K562 (cell line): ENCODE measurements at regions not wholly inside any gene's neighbourhood (a gene's known extent, or its start where the extent isn't known, plus 50 kb on each side); places are given as distances from the start of the nearest gene placed in this dataset.

ENCODE experiments used
- ATAC-seq: fragments of 200-7000 bp; cut with Tn5 transposase; 3 replicates; pipeline ENCODE4 v1.9.1; 2020; ENCODE audit warnings: moderate library complexity
- BruUV-seq: library from RNA; stranded (reverse); fragments of 400-500 nt; replicated peaks from 2 replicates; lab custom pipeline; 2021; lab: Mats Ljungman, UMichigan
- CTCF ChIA-PET: fragments of 300-600 bp; formaldehyde crosslinking; extraction: SDS; loops from one replicate; lab custom pipeline; 2021; ENCODE audit warnings: low intra/inter-chr PET ratio; lab: Yijun Ruan, JAX
- POLR2A ChIA-PET: fragments of 300-600, 350-650 bp; sonication (Branson Sonifier 250); formaldehyde crosslinking; extraction: SDS; loops from one replicate; lab custom pipeline; 2021; ENCODE audit warnings: antibody characterized with exemption, inconsistent platforms; lab: Yijun Ruan, JAX
- DNase-seq, 4 experiments: peaks; one replicate each; pipeline versions ENCODE4 v3.0.0 to v3.0.0-alpha.2; 2011 to 2018; ENCODE audit warnings: low spot score in 3 of 4, mixed read lengths in 3 of 4; ENCODE audit errors: extremely low read depth in 1 of 4
- FAIRE-seq: peaks from 2 replicates; lab custom pipeline; 2011; peaks lifted over from hg19 to GRCh38; lab: Jason Lieb, UNC
- H2AFZ ChIP-seq: 2 replicates; pipeline ENCODE4 v1.6.0; 2011; ENCODE audit warnings: low read depth, low read length, control low read depth, inconsistent platforms
- H3K27ac ChIP-seq: fragments of 200-600 bp; 3 replicates; pipeline ENCODE4 v1.8.0; 2011; ENCODE audit warnings: low read depth, mild to moderate bottlenecking, control low read depth, inconsistent platforms, low read length, moderate library complexity, mixed read lengths; ENCODE audit errors: extremely low read depth
- H3K27me3 ChIP-seq, 2 experiments: fragments of 300-600 bp in 1 of 2; 2 replicates in 1 of 2; 3 replicates in 1 of 2; pipeline versions ENCODE4 v1.6.0 to v1.8.0; 2011; ENCODE audit warnings: inconsistent platforms in 2 of 2, low read length in 2 of 2, mild to moderate bottlenecking in 1 of 2, mixed read lengths in 1 of 2, moderate library complexity in 1 of 2; ENCODE audit not compliant: control insufficient read depth in 2 of 2, insufficient read depth in 2 of 2
- H3K36me3 ChIP-seq: fragments of 300-600 bp; 3 replicates; pipeline ENCODE4 v1.8.0; 2011; ENCODE audit warnings: mild to moderate bottlenecking, low read length, inconsistent platforms; ENCODE audit not compliant: control insufficient read depth, insufficient read depth
- H3K4me1 ChIP-seq, 2 experiments: fragments of 200-600 bp in 1 of 2; replicated peaks in 1 of 2; 2 replicates in 1 of 2; 3 replicates in 1 of 2; pipeline versions ENCODE4 v1.5.1 to v1.8.0; 2011; ENCODE audit warnings: inconsistent platforms in 2 of 2, low read length in 2 of 2, mild to moderate bottlenecking in 1 of 2, mixed read lengths in 1 of 2, moderate library complexity in 1 of 2; ENCODE audit not compliant: control insufficient read depth in 2 of 2, insufficient read depth in 2 of 2
- H3K4me2 ChIP-seq: 2 replicates; pipeline ENCODE4 v1.6.1; 2011; ENCODE audit warnings: low read length, control low read depth, inconsistent platforms, mixed read lengths; ENCODE audit not compliant: insufficient read depth
- H3K4me3 ChIP-seq: fragments of 200-600 bp; sonication (generic), shearing (Covaris generic); 2 replicates; pipeline ENCODE4 v1.5.1; 2016; ENCODE audit warnings: control low read depth, inconsistent platforms
- H3K79me2 ChIP-seq: fragments of 200-600 bp; 3 replicates; pipeline ENCODE4 v1.8.0; 2011; ENCODE audit warnings: low read length, inconsistent platforms; ENCODE audit not compliant: control insufficient read depth, insufficient read depth
- H3K9ac ChIP-seq, 2 experiments: 2 replicates each; pipeline versions ENCODE4 v1.6.0 to v1.6.1; 2011; ENCODE audit warnings: low read depth in 2 of 2, low read length in 2 of 2, control low read depth in 1 of 2, inconsistent platforms in 1 of 2, mild to moderate bottlenecking in 1 of 2, mixed read lengths in 1 of 2; ENCODE audit not compliant: insufficient read depth in 1 of 2
- H3K9me1 ChIP-seq: one replicate; pipeline ENCODE4 v1.6.0; 2011; ENCODE audit warnings: inconsistent platforms, mild to moderate bottlenecking, low read length, moderate library complexity; ENCODE audit not compliant: control insufficient read depth, insufficient read depth
- H3K9me3 ChIP-seq: replicated peaks from 2 replicates; pipeline ENCODE4 v1.5.1; 2011; ENCODE audit warnings: low read depth, low read length, inconsistent platforms; ENCODE audit not compliant: control insufficient read depth, insufficient read depth
- H4K20me1 ChIP-seq: replicated peaks from 2 replicates; pipeline ENCODE4 v1.6.1; 2011; ENCODE audit warnings: low read length, inconsistent platforms, mixed read lengths; ENCODE audit not compliant: control insufficient read depth, insufficient read depth
- CBX1 ChIP-seq: sonication (generic); IDR thresholded peaks from 2 replicates; pipeline ENCODE4 v1.6.1; 2016; ENCODE audit warnings: antibody characterized with exemption, low read depth, mild to moderate bottlenecking
- DIDO1 ChIP-seq: fragments of 450-650 bp; IDR thresholded peaks from 2 replicates; pipeline ENCODE4 v1.6.1; 2016; ENCODE audit warnings: low read depth, missing biosample characterization, missing genetic modification characterization
- KDM5B ChIP-seq: fragments of 200-600 bp; sonication (generic); IDR thresholded peaks from 2 replicates; pipeline ENCODE4 v1.6.1; 2012; ENCODE audit warnings: low read depth, mild to moderate bottlenecking, moderate library complexity, low read length, control low read depth, inconsistent platforms; ENCODE audit not compliant: insufficient replicate concordance
- SIRT6 ChIP-seq: IDR thresholded peaks from one replicate; pipeline ENCODE4 v1.6.1; 2012; ENCODE audit warnings: low read depth, mild to moderate bottlenecking, control low read depth, inconsistent platforms, low read length, moderate library complexity
- SMARCA4 ChIP-seq: fragments of 450-650 bp; IDR thresholded peaks from 2 replicates; pipeline ENCODE4 v1.6.1; 2016
- SMARCC2 ChIP-seq: fragments of 450-650 bp; IDR thresholded peaks from 2 replicates; pipeline ENCODE4 v1.6.1; 2017; ENCODE audit warnings: antibody characterized with exemption, moderate library complexity, mild to moderate bottlenecking, low read depth
- TRIM28 ChIP-seq: fragments of 450-650 bp; IDR thresholded peaks from 2 replicates; pipeline ENCODE4 v1.6.1; 2017
- WGBS: fragments of 100-300 bp; shearing (Covaris generic); methylation state at CpG from one replicate; pipeline ENCODE4 v1.1.6; 2016; ENCODE audit warnings: low coverage, mixed read lengths; ENCODE audit not compliant: insufficient coverage; ENCODE audit errors: missing lambda C conversion rate; 5-methylcytosine and 5-hydroxymethylcytosine counted together
- in situ Hi-C: fragments of 300-500 bp; cut with MboI; formaldehyde crosslinking; loops from 4 replicates; pipeline ENCODE4 v1.15.0; 2018; ENCODE audit warnings: inconsistent platforms, mixed read lengths
- intact Hi-C: fragments of 100-400 bp; cut with micrococcal nuclease; formaldehyde crosslinking; loops from 2 replicates; pipeline ENCODE4 v1.14.2; 2022
- TF ChIP-seq, protein P1 (sequence below): fragments of 250-450 bp; sonication (Bioruptor Pico); IDR thresholded peaks from 2 replicates; pipeline ENCODE4 v1.5.1; 2021; ENCODE audit warnings: mild to moderate bottlenecking
- TF ChIP-seq, protein P2 (sequence below): fragments of 450-650 bp; IDR thresholded peaks from 2 replicates; pipeline ENCODE4 v1.6.1; 2018; ENCODE audit warnings: mild to moderate bottlenecking, low read depth; ENCODE audit not compliant: partially characterized antibody
- TF ChIP-seq, protein P3 (sequence below): IDR thresholded peaks from 2 replicates; pipeline ENCODE4 v1.6.1; 2011; ENCODE audit not compliant: insufficient read length; ENCODE audit errors: extremely low read depth

DNA sequence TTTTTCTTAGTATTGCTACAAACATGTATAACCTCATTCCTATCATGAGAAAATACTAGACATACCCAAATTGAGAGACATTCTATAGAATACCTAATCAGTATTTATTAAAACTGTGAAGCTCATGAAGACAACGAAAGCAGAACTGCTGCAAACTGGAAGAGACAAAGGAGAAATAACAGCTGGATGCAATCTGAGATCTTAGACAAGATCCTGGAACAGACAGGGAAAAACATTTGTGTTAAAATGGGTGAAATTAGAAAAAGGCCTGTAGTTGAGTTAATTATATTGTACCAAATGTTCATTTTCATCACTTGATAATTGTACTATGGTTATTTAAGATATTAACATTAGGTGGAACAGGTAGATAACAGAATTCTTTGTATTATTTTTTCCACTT lies 392.0 kb downstream of the PLPP3 start (continued):
- TF ChIP-seq, protein P1, sequence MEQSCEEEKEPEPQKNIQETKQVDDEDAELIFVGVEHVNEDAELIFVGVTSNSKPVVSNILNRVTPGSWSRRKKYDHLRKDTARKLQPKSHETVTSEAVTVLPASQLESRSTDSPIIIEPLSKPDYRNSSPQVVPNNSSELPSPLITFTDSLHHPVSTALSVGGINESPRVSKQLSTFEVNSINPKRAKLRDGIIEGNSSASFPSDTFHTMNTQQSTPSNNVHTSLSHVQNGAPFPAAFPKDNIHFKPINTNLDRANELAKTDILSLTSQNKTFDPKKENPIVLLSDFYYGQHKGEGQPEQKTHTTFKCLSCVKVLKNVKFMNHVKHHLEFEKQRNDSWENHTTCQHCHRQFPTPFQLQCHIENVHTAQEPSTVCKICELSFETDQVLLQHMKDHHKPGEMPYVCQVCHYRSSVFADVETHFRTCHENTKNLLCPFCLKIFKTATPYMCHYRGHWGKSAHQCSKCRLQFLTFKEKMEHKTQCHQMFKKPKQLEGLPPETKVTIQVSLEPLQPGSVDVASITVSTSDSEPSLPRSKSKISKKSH, result no peak
- TF ChIP-seq, protein P2, sequence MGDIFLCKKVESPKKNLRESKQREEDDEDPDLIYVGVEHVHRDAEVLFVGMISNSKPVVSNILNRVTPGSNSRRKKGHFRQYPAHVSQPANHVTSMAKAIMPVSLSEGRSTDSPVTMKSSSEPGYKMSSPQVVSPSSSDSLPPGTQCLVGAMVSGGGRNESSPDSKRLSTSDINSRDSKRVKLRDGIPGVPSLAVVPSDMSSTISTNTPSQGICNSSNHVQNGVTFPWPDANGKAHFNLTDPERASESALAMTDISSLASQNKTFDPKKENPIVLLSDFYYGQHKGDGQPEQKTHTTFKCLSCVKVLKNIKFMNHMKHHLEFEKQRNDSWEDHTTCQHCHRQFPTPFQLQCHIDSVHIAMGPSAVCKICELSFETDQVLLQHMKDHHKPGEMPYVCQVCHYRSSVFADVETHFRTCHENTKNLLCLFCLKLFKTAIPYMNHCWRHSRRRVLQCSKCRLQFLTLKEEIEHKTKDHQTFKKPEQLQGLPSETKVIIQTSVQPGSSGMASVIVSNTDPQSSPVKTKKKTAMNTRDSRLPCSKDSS, result no peak

DNA sequence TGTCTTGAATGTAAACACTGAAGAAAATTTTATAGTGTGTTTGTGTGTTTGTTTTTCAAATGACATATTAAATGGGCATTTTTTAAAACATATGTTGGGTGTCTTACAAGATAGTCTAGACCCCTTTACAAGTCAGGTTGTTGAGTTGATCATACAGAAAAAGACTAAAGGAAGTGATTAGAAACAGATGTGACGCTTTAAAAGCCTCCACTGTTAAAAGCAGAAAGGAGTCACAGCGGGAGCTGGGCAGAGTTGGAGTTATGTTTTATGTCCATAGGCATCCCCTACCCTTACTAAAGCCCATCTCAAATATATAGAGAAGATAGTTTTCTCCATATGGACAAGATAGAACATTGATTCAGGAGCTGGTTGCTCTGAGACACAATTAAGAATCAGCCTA lies 393.9 kb downstream of the PLPP3 start:
- in situ Hi-C loops, result no loop called here
- 0% methylated on average over 2 of the region's 2 CpGs for WGBS
- no TSS peak for BruUV-seq
- DNase-seq (no peak), ATAC-seq (no peak), FAIRE-seq (no peak)
- Histone ChIP-seq H3K27me3 (no peaks in the 10 kb centered on the region), H3K27ac (no peak overlapping the region), H2AFZ (no peak overlapping the region), H3K4me1 (no peaks in the 10 kb centered on the region), H3K79me2 (no peaks in the 10 kb centered on the region), H3K9me3 (no peaks in the 10 kb centered on the region), H3K9ac (no peak overlapping the region), H3K4me2 (no peak overlapping the region), H3K4me3 (no peak overlapping the region), H3K36me3 (no peaks in the 10 kb centered on the region), H3K9me1 (no peaks in the 10 kb centered on the region), H4K20me1 (no peaks in the 10 kb centered on the region)
- no peak for TF ChIP-seq SMARCA4
- TF ChIP-seq, protein P3, sequence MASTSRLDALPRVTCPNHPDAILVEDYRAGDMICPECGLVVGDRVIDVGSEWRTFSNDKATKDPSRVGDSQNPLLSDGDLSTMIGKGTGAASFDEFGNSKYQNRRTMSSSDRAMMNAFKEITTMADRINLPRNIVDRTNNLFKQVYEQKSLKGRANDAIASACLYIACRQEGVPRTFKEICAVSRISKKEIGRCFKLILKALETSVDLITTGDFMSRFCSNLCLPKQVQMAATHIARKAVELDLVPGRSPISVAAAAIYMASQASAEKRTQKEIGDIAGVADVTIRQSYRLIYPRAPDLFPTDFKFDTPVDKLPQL, result no peak
- no peak for TF ChIP-seq CBX1
- no peak for TF ChIP-seq SMARCC2
- no peak for TF ChIP-seq KDM5B
- TF ChIP-seq SIRT6, result no peak
- TF ChIP-seq TRIM28, result no peak
- no peak for TF ChIP-seq DIDO1
- intact Hi-C loops, result no loop called here
- ChIA-PET CTCF (no interaction called here), POLR2A (no interaction called here)
